Neural cell (in vitro differentiated cells): ENCODE measurements at regions not wholly inside any gene's neighbourhood (a gene's known extent, or its start where the extent isn't known, plus 50 kb on each side); places are given as distances from the start of the nearest gene placed in this dataset.

Source experiments
- H2AFZ ChIP-seq: fragments of 200-600, 300-800 bp; sonication (generic), shearing (Covaris generic); 2 replicates; pipeline ENCODE4 v1.6.0; 2014; ENCODE audit warnings: low read depth, mild to moderate bottlenecking, antibody characterized with exemption, low read length, moderate library complexity
- H3F3A ChIP-seq: fragments of 200-600 bp; shearing (Covaris generic); 2 replicates; pipeline ENCODE4 v1.6.1; 2016; ENCODE audit warnings: mild to moderate bottlenecking, moderate library complexity, mixed read lengths, antibody characterized with exemption, low read length; ENCODE audit not compliant: insufficient read depth, poor library complexity, severe bottlenecking
- H3K27ac ChIP-seq: fragments of 200-600, 300-800 bp; sonication (generic), shearing (Covaris generic); 2 replicates; pipeline ENCODE4 v1.5.1; 2014; ENCODE audit warnings: mild to moderate bottlenecking, low read length, moderate library complexity
- H3K27me3 ChIP-seq: fragments of 300-800, 200-600 bp; sonication (generic), shearing (Covaris generic); 2 replicates; pipeline ENCODE4 v1.6.0; 2014; ENCODE audit warnings: mild to moderate bottlenecking, low read depth, low read length, moderate library complexity; ENCODE audit not compliant: insufficient read depth
- H3K36me3 ChIP-seq: fragments of 300-800, 200-600 bp; sonication (generic), shearing (Covaris generic); 2 replicates; pipeline ENCODE4 v1.5.1; 2014; ENCODE audit warnings: mild to moderate bottlenecking, antibody characterized with exemption, low read length, moderate library complexity; ENCODE audit not compliant: insufficient read depth
- H3K4me2 ChIP-seq: fragments of 300-800, 200-600 bp; sonication (generic), shearing (Covaris generic); 2 replicates; pipeline ENCODE4 v1.6.0; 2014; ENCODE audit warnings: mild to moderate bottlenecking, low read length
- H3K4me3 ChIP-seq: fragments of 300-800, 200-600 bp; sonication (generic), shearing (Covaris generic); 2 replicates; pipeline ENCODE4 v1.5.1; 2014; ENCODE audit warnings: mild to moderate bottlenecking, low read length, moderate library complexity
- H3K79me2 ChIP-seq: fragments of 200-600 bp; shearing (Covaris generic); replicated peaks from 2 replicates; pipeline ENCODE4 v1.6.0; 2014; ENCODE audit warnings: mild to moderate bottlenecking, low read length, moderate library complexity; ENCODE audit not compliant: insufficient read depth
- H3K9ac ChIP-seq: fragments of 300-800, 200-600 bp; sonication (generic), shearing (Covaris generic); 2 replicates; pipeline ENCODE4 v1.6.1; 2016; ENCODE audit warnings: mild to moderate bottlenecking, low read length, mixed read lengths
- H3K9me2 ChIP-seq: fragments of 200-600 bp; shearing (Covaris generic); 2 replicates; pipeline ENCODE4 v1.6.1; 2016; ENCODE audit warnings: mild to moderate bottlenecking, low read length, mixed read lengths; ENCODE audit not compliant: insufficient read depth
- H3K9me3 ChIP-seq: fragments of 200-600, 300-800 bp; sonication (generic), shearing (Covaris generic); 2 replicates; pipeline ENCODE4 v1.6.1; 2016; ENCODE audit warnings: mild to moderate bottlenecking, mixed run types, low read length, moderate library complexity, mixed read lengths
- H4K20me1 ChIP-seq: fragments of 200-600 bp; shearing (Covaris generic); 2 replicates; pipeline ENCODE4 v1.6.1; 2016; ENCODE audit warnings: mild to moderate bottlenecking, mixed run types; ENCODE audit not compliant: insufficient read depth
- EP300 ChIP-seq: fragments of 450-650 bp; conservative IDR thresholded peaks from 2 replicates; pipeline ENCODE4 v1.6.1; 2014; ENCODE audit warnings: antibody characterized with exemption, mild to moderate bottlenecking, moderate library complexity; ENCODE audit not compliant: poor library complexity, severe bottlenecking
- EZH2 ChIP-seq: fragments of 200-600, 300-800 bp; shearing (Covaris generic), sonication (generic); IDR thresholded peaks from 2 replicates; pipeline ENCODE4 v1.6.1; 2014; ENCODE audit warnings: antibody characterized with exemption, low read length, borderline replicate concordance, mild to moderate bottlenecking; ENCODE audit not compliant: insufficient read depth, poor library complexity, severe bottlenecking
- MXI1 ChIP-seq: fragments of 450-650 bp; conservative IDR thresholded peaks from 2 replicates; pipeline ENCODE4 v1.6.1; 2014; ENCODE audit warnings: antibody characterized with exemption, mild to moderate bottlenecking; ENCODE audit not compliant: poor library complexity, severe bottlenecking
- POLR2AphosphoS5 ChIP-seq: IDR thresholded peaks from 2 replicates; pipeline ENCODE4 v1.6.1; 2012
- RAD21 ChIP-seq: fragments of 450-650 bp; conservative IDR thresholded peaks from 2 replicates; pipeline ENCODE4 v1.6.1; 2014; ENCODE audit warnings: antibody characterized with exemption, mild to moderate bottlenecking, moderate library complexity
- SMC3 ChIP-seq: fragments of 450-650 bp; conservative IDR thresholded peaks from 2 replicates; pipeline ENCODE4 v1.6.1; 2014; ENCODE audit warnings: antibody characterized with exemption, mild to moderate bottlenecking, moderate library complexity; ENCODE audit not compliant: poor library complexity
- TAF1 ChIP-seq: IDR thresholded peaks from 2 replicates; pipeline ENCODE4 v1.6.1; 2012; ENCODE audit warnings: low read depth
- TF ChIP-seq, protein P1 (sequence below): IDR thresholded peaks from 2 replicates; pipeline ENCODE4 v1.6.1; 2012; ENCODE audit warnings: borderline replicate concordance
- TF ChIP-seq, protein P2 (sequence below): fragments of 450-650 bp; IDR thresholded peaks from 2 replicates; pipeline ENCODE4 v1.5.1; 2014; ENCODE audit warnings: antibody characterized with exemption, mild to moderate bottlenecking, moderate library complexity; ENCODE audit not compliant: poor library complexity, severe bottlenecking

DNA sequence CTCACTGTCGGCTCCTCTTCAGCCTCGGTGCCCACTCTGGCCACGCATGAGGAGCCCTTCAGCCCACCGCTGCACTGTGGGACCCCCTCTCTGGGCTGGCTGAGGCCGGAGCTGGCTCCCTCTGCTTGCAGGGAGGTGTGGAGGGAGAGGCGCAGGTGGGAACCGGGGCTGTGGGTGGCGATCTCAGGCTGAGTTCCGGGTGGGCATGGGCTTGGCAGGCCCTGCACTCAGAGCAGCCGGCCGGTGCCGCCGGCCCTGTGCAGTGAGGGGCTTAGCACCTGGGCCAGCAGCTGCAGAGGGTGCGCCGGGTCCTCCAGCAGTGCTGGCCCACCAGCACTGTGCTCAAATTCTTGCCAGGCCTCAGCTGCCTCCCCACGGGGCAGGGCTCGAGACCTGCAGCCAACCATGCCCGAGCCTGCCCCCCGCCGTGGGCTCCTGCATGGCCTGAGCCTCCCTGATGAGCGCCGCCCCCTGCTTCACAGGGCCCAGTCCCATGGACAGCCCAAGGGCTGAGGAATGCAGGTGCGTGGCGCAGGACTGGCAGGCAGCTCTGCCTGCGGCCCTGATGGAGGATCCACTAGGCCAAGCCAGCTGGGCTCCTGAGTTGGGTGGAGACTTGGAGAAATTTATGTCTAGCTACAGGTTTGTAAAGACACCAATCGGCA is 899.1 kb downstream of the SI start:
- H3K36me3 ChIP-seq, result no peaks in the 10 kb centered on the region
- TF ChIP-seq, protein P1, sequence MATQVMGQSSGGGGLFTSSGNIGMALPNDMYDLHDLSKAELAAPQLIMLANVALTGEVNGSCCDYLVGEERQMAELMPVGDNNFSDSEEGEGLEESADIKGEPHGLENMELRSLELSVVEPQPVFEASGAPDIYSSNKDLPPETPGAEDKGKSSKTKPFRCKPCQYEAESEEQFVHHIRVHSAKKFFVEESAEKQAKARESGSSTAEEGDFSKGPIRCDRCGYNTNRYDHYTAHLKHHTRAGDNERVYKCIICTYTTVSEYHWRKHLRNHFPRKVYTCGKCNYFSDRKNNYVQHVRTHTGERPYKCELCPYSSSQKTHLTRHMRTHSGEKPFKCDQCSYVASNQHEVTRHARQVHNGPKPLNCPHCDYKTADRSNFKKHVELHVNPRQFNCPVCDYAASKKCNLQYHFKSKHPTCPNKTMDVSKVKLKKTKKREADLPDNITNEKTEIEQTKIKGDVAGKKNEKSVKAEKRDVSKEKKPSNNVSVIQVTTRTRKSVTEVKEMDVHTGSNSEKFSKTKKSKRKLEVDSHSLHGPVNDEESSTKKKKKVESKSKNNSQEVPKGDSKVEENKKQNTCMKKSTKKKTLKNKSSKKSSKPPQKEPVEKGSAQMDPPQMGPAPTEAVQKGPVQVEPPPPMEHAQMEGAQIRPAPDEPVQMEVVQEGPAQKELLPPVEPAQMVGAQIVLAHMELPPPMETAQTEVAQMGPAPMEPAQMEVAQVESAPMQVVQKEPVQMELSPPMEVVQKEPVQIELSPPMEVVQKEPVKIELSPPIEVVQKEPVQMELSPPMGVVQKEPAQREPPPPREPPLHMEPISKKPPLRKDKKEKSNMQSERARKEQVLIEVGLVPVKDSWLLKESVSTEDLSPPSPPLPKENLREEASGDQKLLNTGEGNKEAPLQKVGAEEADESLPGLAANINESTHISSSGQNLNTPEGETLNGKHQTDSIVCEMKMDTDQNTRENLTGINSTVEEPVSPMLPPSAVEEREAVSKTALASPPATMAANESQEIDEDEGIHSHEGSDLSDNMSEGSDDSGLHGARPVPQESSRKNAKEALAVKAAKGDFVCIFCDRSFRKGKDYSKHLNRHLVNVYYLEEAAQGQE, result no peak
- no peak for TF ChIP-seq RAD21
- no peak for TF ChIP-seq MXI1
- TF ChIP-seq TAF1, result no peak
- no peak for TF ChIP-seq EP300
- TF ChIP-seq, protein P2, sequence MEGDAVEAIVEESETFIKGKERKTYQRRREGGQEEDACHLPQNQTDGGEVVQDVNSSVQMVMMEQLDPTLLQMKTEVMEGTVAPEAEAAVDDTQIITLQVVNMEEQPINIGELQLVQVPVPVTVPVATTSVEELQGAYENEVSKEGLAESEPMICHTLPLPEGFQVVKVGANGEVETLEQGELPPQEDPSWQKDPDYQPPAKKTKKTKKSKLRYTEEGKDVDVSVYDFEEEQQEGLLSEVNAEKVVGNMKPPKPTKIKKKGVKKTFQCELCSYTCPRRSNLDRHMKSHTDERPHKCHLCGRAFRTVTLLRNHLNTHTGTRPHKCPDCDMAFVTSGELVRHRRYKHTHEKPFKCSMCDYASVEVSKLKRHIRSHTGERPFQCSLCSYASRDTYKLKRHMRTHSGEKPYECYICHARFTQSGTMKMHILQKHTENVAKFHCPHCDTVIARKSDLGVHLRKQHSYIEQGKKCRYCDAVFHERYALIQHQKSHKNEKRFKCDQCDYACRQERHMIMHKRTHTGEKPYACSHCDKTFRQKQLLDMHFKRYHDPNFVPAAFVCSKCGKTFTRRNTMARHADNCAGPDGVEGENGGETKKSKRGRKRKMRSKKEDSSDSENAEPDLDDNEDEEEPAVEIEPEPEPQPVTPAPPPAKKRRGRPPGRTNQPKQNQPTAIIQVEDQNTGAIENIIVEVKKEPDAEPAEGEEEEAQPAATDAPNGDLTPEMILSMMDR, result no peak
- TF ChIP-seq EZH2, result no peak
- no peak for TF ChIP-seq POLR2AphosphoS5
- TF ChIP-seq SMC3, result no peak

DNA sequence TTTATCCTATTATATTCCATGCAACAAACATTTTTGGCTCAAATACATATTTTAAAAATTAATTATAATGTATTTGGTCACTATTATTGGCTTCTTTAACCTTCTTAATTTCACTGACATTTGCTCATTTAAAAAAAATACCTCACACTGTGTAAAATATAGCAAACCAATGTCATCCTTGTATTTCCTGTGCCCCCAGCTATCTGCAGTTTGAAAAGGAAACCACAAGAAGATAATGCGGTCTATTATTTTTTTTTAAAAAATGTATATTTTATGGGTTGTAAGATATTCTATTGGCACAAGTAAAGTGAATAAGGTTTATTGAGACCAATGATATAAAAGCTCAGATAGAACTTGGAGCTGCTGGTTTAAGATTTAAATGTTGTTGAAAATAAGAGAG is 904.2 kb downstream of the SI start:
- no peak overlapping the region for H3K4me2 ChIP-seq
- H4K20me1 ChIP-seq, result no peaks in the 10 kb centered on the region
- H3K4me3 ChIP-seq, result no peak overlapping the region
- no peaks in the 10 kb centered on the region for H3F3A ChIP-seq
- no peak overlapping the region for H3K9ac ChIP-seq
- no peaks in the 10 kb centered on the region for H3K27me3 ChIP-seq
- H3K9me3 ChIP-seq, result no peaks in the 10 kb centered on the region
- no peaks in the 10 kb centered on the region for H3K36me3 ChIP-seq
- no peak overlapping the region for H2AFZ ChIP-seq
- no peaks in the 10 kb centered on the region for H3K9me2 ChIP-seq
- no peaks in the 10 kb centered on the region for H3K79me2 ChIP-seq
- no peak overlapping the region for H3K27ac ChIP-seq
- no peak for TF ChIP-seq EP300
- no peak for TF ChIP-seq SMC3
- TF ChIP-seq EZH2, result no peak
- no peak for TF ChIP-seq TAF1
- TF ChIP-seq, protein P2, result no peak
- TF ChIP-seq RAD21, result no peak
- TF ChIP-seq MXI1, result no peak
- TF ChIP-seq, protein P1, result no peak
- TF ChIP-seq POLR2AphosphoS5, result no peak

More for the DNA sequence above, 899.1 kb downstream of the SI start:
- Histone ChIP-seq H3K79me2 (no peaks in the 10 kb centered on the region), H3K9ac (no peak overlapping the region), H4K20me1 (no peaks in the 10 kb centered on the region), H3K9me2 (no peaks in the 10 kb centered on the region), H3F3A (no peaks in the 10 kb centered on the region), H3K27ac (no peak overlapping the region), H3K27me3 (no peaks in the 10 kb centered on the region), H3K4me3 (no peak overlapping the region), H3K4me2 (no peak overlapping the region), H3K9me3 (no peaks in the 10 kb centered on the region), H2AFZ (no peak overlapping the region)
